IMR-90 (cell line): ENCODE measurements at regions not wholly inside any gene's neighbourhood (a gene's known extent, or its start where the extent isn't known, plus 50 kb on each side); places are given as distances from the start of the nearest gene placed in this dataset.

Experiments
- ATAC-seq: fragments of 200-7000 bp; cut with Tn5 transposase; 2 replicates; pipeline ENCODE4 v1.9.1; 2020; ENCODE audit warnings: low read depth, mild to moderate bottlenecking, moderate library complexity
- BruUV-seq: library from RNA; stranded (reverse); fragments of 400-500 nt; replicated peaks from 2 replicates; lab custom pipeline; 2021; lab: Mats Ljungman, UMichigan
- CTCF ChIA-PET: fragments of 300-600 bp; formaldehyde crosslinking; extraction: SDS; loops from one replicate; lab custom pipeline; 2021; ENCODE audit warnings: antibody characterized with exemption; lab: Yijun Ruan, JAX
- POLR2A ChIA-PET: fragments of 300-600 bp; sonication (Branson Sonifier 250); formaldehyde crosslinking; loops from one replicate; lab custom pipeline; 2022; ENCODE audit warnings: antibody characterized with exemption; ENCODE audit not compliant: unreplicated experiment; lab: Charles Lee
- DNase-seq: peaks from one replicate; pipeline ENCODE4 v3.0.0; 2013
- H2AFZ ChIP-seq: replicated peaks from 2 replicates; pipeline ENCODE3; 2013; ENCODE audit warnings: low read length, mild to moderate bottlenecking; ENCODE audit not compliant: poor library complexity
- H2AK5ac ChIP-seq: 2 replicates; pipeline ENCODE4 v1.6.1; 2013; ENCODE audit warnings: low read depth, low read length, inconsistent platforms
- H2AK9ac ChIP-seq: replicated peaks from 2 replicates; pipeline ENCODE3; 2013; ENCODE audit warnings: mild to moderate bottlenecking, low read depth, low read length, moderate library complexity; ENCODE audit not compliant: poor library complexity
- H2BK120ac ChIP-seq: 2 replicates; pipeline ENCODE4 v1.6.1; 2013; ENCODE audit warnings: low read depth, low read length, inconsistent platforms
- H2BK15ac ChIP-seq: 3 replicates; pipeline ENCODE4 v1.6.1; 2013; ENCODE audit warnings: low read depth, low read length, inconsistent platforms
- H2BK20ac ChIP-seq: 2 replicates; pipeline ENCODE4 v1.6.1; 2013; ENCODE audit warnings: low read depth, mild to moderate bottlenecking, inconsistent platforms, low read length, moderate library complexity
- H2BK5ac ChIP-seq: 2 replicates; pipeline ENCODE4 v1.6.1; 2013; ENCODE audit warnings: mild to moderate bottlenecking, low read depth, low read length, inconsistent platforms; ENCODE audit not compliant: poor library complexity, severe bottlenecking
- H3K14ac ChIP-seq: replicated peaks from 2 replicates; pipeline ENCODE4 v1.6.1; 2013; ENCODE audit warnings: low read depth, low read length, inconsistent platforms
- H3K18ac ChIP-seq: 2 replicates; pipeline ENCODE4 v1.6.1; 2013; ENCODE audit warnings: low read depth, low read length, control low read depth
- H3K23ac ChIP-seq: 2 replicates; pipeline ENCODE4 v1.6.1; 2013; ENCODE audit warnings: low read depth, low read length, inconsistent platforms
- H3K27ac ChIP-seq: 2 replicates; pipeline ENCODE4 v1.5.1; 2013; ENCODE audit warnings: mild to moderate bottlenecking, control low read depth, low read length; ENCODE audit not compliant: insufficient read depth
- H3K27me3 ChIP-seq: 2 replicates; pipeline ENCODE4 v1.6.1; 2013; ENCODE audit warnings: low read length; ENCODE audit not compliant: control insufficient read depth, insufficient read depth
- H3K36me3 ChIP-seq: 2 replicates; pipeline ENCODE4 v1.6.1; 2013; ENCODE audit warnings: low read length, mixed read lengths; ENCODE audit not compliant: control insufficient read depth, insufficient read depth
- H3K4ac ChIP-seq: 2 replicates; pipeline ENCODE4 v1.6.1; 2013; ENCODE audit warnings: low read depth, low read length, inconsistent platforms
- H3K4me1 ChIP-seq: 2 replicates; pipeline ENCODE4 v1.6.1; 2013; ENCODE audit warnings: low read length, mixed read lengths; ENCODE audit not compliant: control insufficient read depth, insufficient read depth
- H3K4me2 ChIP-seq: 2 replicates; pipeline ENCODE4 v1.6.1; 2013; ENCODE audit warnings: low read depth, mild to moderate bottlenecking, control low read depth, low read length, moderate library complexity
- H3K4me3 ChIP-seq: 2 replicates; pipeline ENCODE4 v1.5.1; 2013; ENCODE audit warnings: low read depth, mild to moderate bottlenecking, control low read depth, low read length, moderate library complexity; ENCODE audit not compliant: insufficient read depth
- H3K56ac ChIP-seq: 2 replicates; pipeline ENCODE4 v1.6.1; 2013; ENCODE audit warnings: low read length, inconsistent platforms; ENCODE audit not compliant: insufficient read depth; ENCODE audit errors: extremely low read depth
- H3K79me1 ChIP-seq, 2 experiments: 2 replicates each; pipeline ENCODE4 v1.6.1; 2013; ENCODE audit warnings: low read length in 2 of 2, inconsistent platforms in 1 of 2, low read depth in 1 of 2
- H3K9ac ChIP-seq: 2 replicates; pipeline ENCODE4 v1.6.1; 2013; ENCODE audit warnings: low read depth, low read length, control low read depth
- H3K9me1 ChIP-seq: 2 replicates; pipeline ENCODE4 v1.6.1; 2013; ENCODE audit warnings: low read length, inconsistent platforms; ENCODE audit not compliant: insufficient read depth
- H3K9me3 ChIP-seq: 2 replicates; pipeline ENCODE4 v1.6.1; 2013; ENCODE audit warnings: low read length; ENCODE audit not compliant: control insufficient read depth, insufficient read depth
- H4K20me1 ChIP-seq: 2 replicates; pipeline ENCODE4 v1.6.1; 2013; ENCODE audit warnings: low read length, inconsistent platforms; ENCODE audit not compliant: insufficient read depth
- H4K5ac ChIP-seq: 2 replicates; pipeline ENCODE4 v1.6.1; 2013; ENCODE audit warnings: mild to moderate bottlenecking, low read depth, low read length, control low read depth
- H4K8ac ChIP-seq, 2 experiments: 2 replicates each; pipeline ENCODE4 v1.6.1; 2013; ENCODE audit warnings: low read depth in 2 of 2, low read length in 2 of 2, control low read depth in 1 of 2, inconsistent platforms in 1 of 2
- H4K91ac ChIP-seq: 2 replicates; pipeline ENCODE4 v1.6.1; 2013; ENCODE audit warnings: low read depth, low read length, inconsistent platforms; ENCODE audit not compliant: insufficient read depth
- BHLHE40 ChIP-seq: fragments of 150-350 bp; IDR thresholded peaks from 2 replicates; pipeline ENCODE4 v1.6.1; 2016; ENCODE audit warnings: mild to moderate bottlenecking, low read depth, low read length
- CEBPB ChIP-seq: IDR thresholded peaks from 2 replicates; pipeline ENCODE4 v1.6.1; 2012; ENCODE audit warnings: low read depth, low read length, improper control_type of control experiment
- CHD1 ChIP-seq: IDR thresholded peaks from 2 replicates; pipeline ENCODE4 v1.6.1; 2012; ENCODE audit warnings: low read depth, low read length, improper control_type of control experiment
- FOS ChIP-seq: fragments of 150-350 bp; IDR thresholded peaks from 2 replicates; pipeline ENCODE4 v1.6.1; 2016; ENCODE audit warnings: low read depth, low read length
- MXI1 ChIP-seq: IDR thresholded peaks from 2 replicates; pipeline ENCODE4 v1.6.1; 2012; ENCODE audit warnings: low read depth, mild to moderate bottlenecking, low read length, moderate library complexity, borderline replicate concordance
- NFE2L2 ChIP-seq: fragments of 150-350 bp; IDR thresholded peaks from 2 replicates; pipeline ENCODE4 v1.6.1; 2016; ENCODE audit warnings: low read depth, mild to moderate bottlenecking, low read length
- POLR2A ChIP-seq: IDR thresholded peaks from 2 replicates; pipeline ENCODE4 v1.6.1; 2012; ENCODE audit warnings: mild to moderate bottlenecking, low read depth, low read length
- RAD21 ChIP-seq: IDR thresholded peaks from 2 replicates; pipeline ENCODE4 v1.6.1; 2012; ENCODE audit warnings: low read length, improper control_type of control experiment
- RCOR1 ChIP-seq: IDR thresholded peaks from 2 replicates; pipeline ENCODE4 v1.6.1; 2012; ENCODE audit warnings: mild to moderate bottlenecking, low read length, improper control_type of control experiment; ENCODE audit not compliant: insufficient replicate concordance
- RFX5 ChIP-seq: IDR thresholded peaks from 2 replicates; pipeline ENCODE4 v1.8.0; 2012; ENCODE audit warnings: low read depth, mild to moderate bottlenecking, low read length, moderate library complexity
- SMC3 ChIP-seq: fragments of 150-350 bp; IDR thresholded peaks from 2 replicates; pipeline ENCODE4 v1.6.1; 2016; ENCODE audit warnings: low read depth, mild to moderate bottlenecking, antibody characterized with exemption, low read length, moderate library complexity
- USF2 ChIP-seq: fragments of 150-350 bp; IDR thresholded peaks from 2 replicates; pipeline ENCODE4 v1.6.1; 2017; ENCODE audit warnings: mild to moderate bottlenecking, antibody characterized with exemption, low read length, low read depth
- WGBS, 2 experiments: methylation state at CpG; one replicate each; pipeline versions ENCODE4 v1.1.5 to v1.1.7; 2013; ENCODE audit warnings: missing lambda C conversion rate in 2 of 2; ENCODE audit not compliant: insufficient read length in 1 of 2; ENCODE audit errors: extremely low coverage in 2 of 2; 5-methylcytosine and 5-hydroxymethylcytosine counted together
- dilution Hi-C: fragments of 300-500 bp; cut with HindIII; formaldehyde crosslinking; loops from one replicate; pipeline ENCODE4 v1.14.3; 2018; ENCODE audit warnings: low sequenced_read_pairs; ENCODE audit not compliant: unreplicated experiment
- in situ Hi-C: fragments of 300-500 bp; cut with MboI; formaldehyde crosslinking; loops from 3 replicates; pipeline ENCODE4 v1.14.3; 2019; ENCODE audit warnings: low sequenced_read_pairs, inconsistent platforms, mixed read lengths
- intact Hi-C: fragments of 100-400 bp; cut with micrococcal nuclease; formaldehyde crosslinking; loops from 2 replicates; pipeline ENCODE4 v1.10.0; 2022

GRCh38 chr6:86251106-86251505, 608.4 kb upstream of the SYNCRIP start:
- ChIA-PET CTCF (no interaction called here), POLR2A (no interaction called here)
- H4K5ac ChIP-seq, result no peak overlapping the region
- H3K27me3 ChIP-seq, result no peaks in the 10 kb centered on the region
- no peaks in the 10 kb centered on the region for H3K79me1 ChIP-seq
- H3K9me1 ChIP-seq, result no peaks in the 10 kb centered on the region
- no peak overlapping the region for H3K18ac ChIP-seq
- H3K4me2 ChIP-seq, result no peak overlapping the region
- H4K91ac ChIP-seq, result no peak overlapping the region
- intact Hi-C loops (no loop called here), in situ Hi-C loops (no loop called here), dilution Hi-C loops (no loop called here)
- H3K14ac ChIP-seq, result no peak overlapping the region
- H3K9ac ChIP-seq, result no peak overlapping the region
- H3K4me1 ChIP-seq, result no peaks in the 10 kb centered on the region
- no peak overlapping the region for H2BK120ac ChIP-seq
- no peak overlapping the region for H2AK9ac ChIP-seq
- H4K8ac ChIP-seq, result no peak overlapping the region
- no CpG with 5 or more reads among the region's 1 CpG for WGBS, 2 experiments
- H3K27ac ChIP-seq, result no peak overlapping the region
- H2BK5ac ChIP-seq, result no peak overlapping the region
- no peak overlapping the region for H2BK20ac ChIP-seq
- no peaks in the 10 kb centered on the region; the same call in 1 of the 2 replicates for H3K9me3 ChIP-seq
- no peaks in the 10 kb centered on the region for H3K36me3 ChIP-seq
- TF ChIP-seq NFE2L2, result no peak
- TF ChIP-seq RFX5, result no peak
- TF ChIP-seq SMC3, result no peak
- no peak for TF ChIP-seq POLR2A
- no peak for TF ChIP-seq USF2
- no peak for TF ChIP-seq CEBPB
- TF ChIP-seq MXI1, result no peak
- TF ChIP-seq CHD1, result no peak
- no peak for TF ChIP-seq RCOR1
- no peak for TF ChIP-seq RAD21
- TF ChIP-seq BHLHE40, result no peak
- TF ChIP-seq FOS, result no peak
- no peak overlapping the region for H3K4me3 ChIP-seq
- no peak overlapping the region for H2AFZ ChIP-seq
- H3K23ac ChIP-seq, result no peak overlapping the region
- DNase-seq (no peak), ATAC-seq (no peak)
- BruUV-seq, result no TSS peak
- H2AK5ac ChIP-seq, result no peak overlapping the region
- no peaks in the 10 kb centered on the region for H4K20me1 ChIP-seq
- no peak overlapping the region for H3K56ac ChIP-seq
- H2BK15ac ChIP-seq, result no peak overlapping the region
- no peak overlapping the region for H3K4ac ChIP-seq
